ENCODE measurements at regions not wholly inside any gene's neighbourhood (a gene's known extent, or its start where the extent isn't known, plus 50 kb on each side); places are given as distances from the start of the nearest gene placed in this dataset.

DNA sequence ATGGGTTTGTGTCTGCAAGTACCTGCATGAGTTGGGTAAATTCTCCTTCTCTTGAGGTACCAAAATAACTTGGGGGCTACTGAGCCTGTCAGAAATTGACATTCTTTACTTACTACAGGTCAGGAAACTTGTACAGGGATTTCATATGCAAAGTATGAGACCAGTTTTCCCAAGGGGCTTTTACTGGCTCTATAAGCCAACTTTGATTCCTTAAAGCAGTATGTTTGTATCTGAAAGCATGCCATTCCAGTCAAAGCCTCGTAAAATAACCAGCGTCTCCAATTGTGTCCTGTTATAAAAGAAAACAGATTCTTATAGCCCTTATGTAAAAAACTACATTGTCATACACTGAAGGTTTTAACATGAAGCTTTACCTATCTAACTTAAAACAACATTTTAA, 90.2 kb downstream of the ZNF467 start:
- TF ChIP-seq, protein P1, sequence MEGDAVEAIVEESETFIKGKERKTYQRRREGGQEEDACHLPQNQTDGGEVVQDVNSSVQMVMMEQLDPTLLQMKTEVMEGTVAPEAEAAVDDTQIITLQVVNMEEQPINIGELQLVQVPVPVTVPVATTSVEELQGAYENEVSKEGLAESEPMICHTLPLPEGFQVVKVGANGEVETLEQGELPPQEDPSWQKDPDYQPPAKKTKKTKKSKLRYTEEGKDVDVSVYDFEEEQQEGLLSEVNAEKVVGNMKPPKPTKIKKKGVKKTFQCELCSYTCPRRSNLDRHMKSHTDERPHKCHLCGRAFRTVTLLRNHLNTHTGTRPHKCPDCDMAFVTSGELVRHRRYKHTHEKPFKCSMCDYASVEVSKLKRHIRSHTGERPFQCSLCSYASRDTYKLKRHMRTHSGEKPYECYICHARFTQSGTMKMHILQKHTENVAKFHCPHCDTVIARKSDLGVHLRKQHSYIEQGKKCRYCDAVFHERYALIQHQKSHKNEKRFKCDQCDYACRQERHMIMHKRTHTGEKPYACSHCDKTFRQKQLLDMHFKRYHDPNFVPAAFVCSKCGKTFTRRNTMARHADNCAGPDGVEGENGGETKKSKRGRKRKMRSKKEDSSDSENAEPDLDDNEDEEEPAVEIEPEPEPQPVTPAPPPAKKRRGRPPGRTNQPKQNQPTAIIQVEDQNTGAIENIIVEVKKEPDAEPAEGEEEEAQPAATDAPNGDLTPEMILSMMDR (IDR thresholded peaks at IDR 0.05), result no peak
- TF ChIP-seq EZH2 (IDR thresholded peaks at IDR 0.05; ENCODE audit: borderline replicate concordance, insufficient read depth, low read depth, low read length, poor library complexity, severe bottlenecking), result no peak
